Loucy (cell line): ENCODE measurements at regions not wholly inside any gene's neighbourhood (a gene's known extent, or its start where the extent isn't known, plus 50 kb on each side); places are given as distances from the start of the nearest gene placed in this dataset.
A peak's percentile ranks its signal among the peaks of the same experiment; 100 is the strongest.

Source experiments
- H2AFZ ChIP-seq: fragments of 200-600 bp; sonication (generic); 2 replicates; pipeline ENCODE4 v1.6.0; 2016; ENCODE audit warnings: antibody characterized with exemption, mild to moderate bottlenecking, low read length, moderate library complexity
- H3F3A ChIP-seq: fragments of 200-600 bp; 2 replicates; pipeline ENCODE4 v1.6.0; 2016; ENCODE audit warnings: antibody characterized with exemption, low read depth, mild to moderate bottlenecking
- H3K27me3 ChIP-seq: fragments of 200-600 bp; sonication (generic); 2 replicates; pipeline ENCODE4 v1.6.1; 2014; ENCODE audit warnings: low read length, mild to moderate bottlenecking; ENCODE audit not compliant: insufficient read depth, poor library complexity, severe bottlenecking
- H3K36me3 ChIP-seq: fragments of 200-600 bp; sonication (generic); 2 replicates; pipeline ENCODE4 v1.6.1; 2016; ENCODE audit warnings: low read length; ENCODE audit not compliant: insufficient read depth
- H3K4me1 ChIP-seq: fragments of 200-600 bp; sonication (generic); 2 replicates; pipeline ENCODE4 v1.5.1; 2014; ENCODE audit warnings: low read length, mild to moderate bottlenecking; ENCODE audit not compliant: insufficient read depth, poor library complexity, severe bottlenecking
- H3K4me2 ChIP-seq: fragments of 200-600 bp; sonication (generic); 2 replicates; pipeline ENCODE4 v1.6.0; 2014; ENCODE audit warnings: antibody characterized with exemption, low read length, low read depth, mild to moderate bottlenecking; ENCODE audit not compliant: poor library complexity, severe bottlenecking
- H3K4me3 ChIP-seq: fragments of 200-600 bp; sonication (generic); 2 replicates; pipeline ENCODE4 v1.5.1; 2014; ENCODE audit warnings: low read length, mild to moderate bottlenecking, mixed read lengths; ENCODE audit not compliant: poor library complexity, severe bottlenecking
- H3K79me2 ChIP-seq: fragments of 200-600 bp; sonication (generic); 2 replicates; pipeline ENCODE4 v1.6.1; 2014; ENCODE audit warnings: low read length; ENCODE audit not compliant: insufficient read depth
- H3K9ac ChIP-seq: fragments of 200-600 bp; sonication (generic); 2 replicates; pipeline ENCODE4 v1.6.0; 2014; ENCODE audit warnings: mild to moderate bottlenecking, low read depth, low read length, moderate library complexity; ENCODE audit not compliant: poor library complexity, severe bottlenecking
- H3K9me2 ChIP-seq: fragments of 200-600 bp; sonication (generic); replicated peaks from 2 replicates; pipeline ENCODE4 v1.6.1; 2016; ENCODE audit warnings: low read depth, low read length, mixed read lengths
- H3K9me3 ChIP-seq: fragments of 200-600 bp; sonication (generic); 2 replicates; pipeline ENCODE4 v1.6.1; 2014; ENCODE audit warnings: mild to moderate bottlenecking, antibody characterized with exemption, low read length, low read depth; ENCODE audit not compliant: insufficient read depth
- H4K20me1 ChIP-seq: fragments of 200-600 bp; sonication (generic); 2 replicates; pipeline ENCODE4 v1.6.0; 2014; ENCODE audit warnings: antibody characterized with exemption, low read length, mild to moderate bottlenecking; ENCODE audit not compliant: insufficient read depth, poor library complexity, severe bottlenecking
- EZH2phosphoT487 ChIP-seq: fragments of 200-600 bp; IDR thresholded peaks from 2 replicates; pipeline ENCODE4 v1.6.1; 2018; ENCODE audit warnings: antibody characterized with exemption, mild to moderate bottlenecking, moderate library complexity, borderline replicate concordance
- TF ChIP-seq, protein P1 (sequence below): fragments of 200-600 bp; sonication (generic); conservative IDR thresholded peaks from 2 replicates; pipeline ENCODE4 v1.5.1; 2014; ENCODE audit warnings: mild to moderate bottlenecking, antibody characterized with exemption, low read length

DNA sequence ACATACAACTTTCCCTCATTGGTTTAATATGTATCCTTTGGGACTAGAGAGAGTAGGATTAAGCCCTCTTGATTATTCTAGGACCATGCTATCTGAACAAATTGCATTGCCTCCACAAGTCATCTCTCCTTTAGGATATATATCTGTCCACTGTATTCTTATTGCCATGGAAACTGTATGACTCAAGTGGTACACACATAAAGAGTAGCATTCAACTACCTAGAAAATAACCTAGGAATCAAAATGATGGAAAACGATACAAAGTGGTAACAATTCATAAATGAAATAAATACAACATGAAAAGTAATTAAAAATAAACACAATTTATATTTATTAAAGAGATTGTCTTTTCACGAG is 212.1 kb upstream of the P2RY1 start:
- H3F3A ChIP-seq, result no peaks in the 10 kb centered on the region
- no peak overlapping the region for H3K4me2 ChIP-seq
- no peaks in the 10 kb centered on the region for H3K79me2 ChIP-seq
- no peaks in the 10 kb centered on the region for H4K20me1 ChIP-seq
- H3K36me3 ChIP-seq, result no peaks in the 10 kb centered on the region
- H3K4me1 ChIP-seq, result peaks cover 24% of the 10 kb centered on the region
- TF ChIP-seq EZH2phosphoT487, result no peak
- TF ChIP-seq, protein P1, sequence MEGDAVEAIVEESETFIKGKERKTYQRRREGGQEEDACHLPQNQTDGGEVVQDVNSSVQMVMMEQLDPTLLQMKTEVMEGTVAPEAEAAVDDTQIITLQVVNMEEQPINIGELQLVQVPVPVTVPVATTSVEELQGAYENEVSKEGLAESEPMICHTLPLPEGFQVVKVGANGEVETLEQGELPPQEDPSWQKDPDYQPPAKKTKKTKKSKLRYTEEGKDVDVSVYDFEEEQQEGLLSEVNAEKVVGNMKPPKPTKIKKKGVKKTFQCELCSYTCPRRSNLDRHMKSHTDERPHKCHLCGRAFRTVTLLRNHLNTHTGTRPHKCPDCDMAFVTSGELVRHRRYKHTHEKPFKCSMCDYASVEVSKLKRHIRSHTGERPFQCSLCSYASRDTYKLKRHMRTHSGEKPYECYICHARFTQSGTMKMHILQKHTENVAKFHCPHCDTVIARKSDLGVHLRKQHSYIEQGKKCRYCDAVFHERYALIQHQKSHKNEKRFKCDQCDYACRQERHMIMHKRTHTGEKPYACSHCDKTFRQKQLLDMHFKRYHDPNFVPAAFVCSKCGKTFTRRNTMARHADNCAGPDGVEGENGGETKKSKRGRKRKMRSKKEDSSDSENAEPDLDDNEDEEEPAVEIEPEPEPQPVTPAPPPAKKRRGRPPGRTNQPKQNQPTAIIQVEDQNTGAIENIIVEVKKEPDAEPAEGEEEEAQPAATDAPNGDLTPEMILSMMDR, result no peak
- no peaks in the 10 kb centered on the region for H3K9me3 ChIP-seq
- H3K9me2 ChIP-seq, result no peaks in the 10 kb centered on the region
- no peaks in the 10 kb centered on the region for H3K27me3 ChIP-seq
- no peak overlapping the region for H3K9ac ChIP-seq
- H2AFZ ChIP-seq, result no peak overlapping the region
- H3K4me3 ChIP-seq, result no peak overlapping the region

GRCh38 chr3:152623286-152623911 is 211.5 kb upstream of the P2RY1 start:
- Histone ChIP-seq H3K79me2 (no peaks in the 10 kb centered on the region), H3K27me3 (no peaks in the 10 kb centered on the region), H3K9me2 (no peaks in the 10 kb centered on the region), H3K4me1 (peaks cover 24% of the 10 kb centered on the region), H3K36me3 (no peaks in the 10 kb centered on the region), H3K4me3 (no peak overlapping the region), H3K9ac (no peak overlapping the region), H2AFZ (peak overlapping the region; percentile 43; the same call in 1 of the 2 replicates), H3K9me3 (no peaks in the 10 kb centered on the region), H4K20me1 (no peaks in the 10 kb centered on the region), H3F3A (no peaks in the 10 kb centered on the region), H3K4me2 (peak overlapping the region; percentile 34)
- TF ChIP-seq, protein P1, result no peak
- TF ChIP-seq EZH2phosphoT487, result no peak

GRCh38 chr3:152626226-152626625 is 208.7 kb upstream of the P2RY1 start:
- Histone ChIP-seq H3K4me3 (no peak overlapping the region), H3K9me3 (no peaks in the 10 kb centered on the region), H2AFZ (no peak overlapping the region), H3K27me3 (no peaks in the 10 kb centered on the region), H3K9ac (no peak overlapping the region), H3K4me2 (no peak overlapping the region), H3K9me2 (no peaks in the 10 kb centered on the region), H3K4me1 (peaks cover 24% of the 10 kb centered on the region), H4K20me1 (no peaks in the 10 kb centered on the region), H3K36me3 (no peaks in the 10 kb centered on the region), H3F3A (no peaks in the 10 kb centered on the region), H3K79me2 (no peaks in the 10 kb centered on the region)
- TF ChIP-seq, protein P1, result no peak
